K562 (cell line): ENCODE measurements at regions not wholly inside any gene's neighbourhood (a gene's known extent, or its start where the extent isn't known, plus 50 kb on each side); places are given as distances from the start of the nearest gene placed in this dataset.

Source experiments
- ATAC-seq: fragments of 200-7000 bp; cut with Tn5 transposase; 3 replicates; pipeline ENCODE4 v1.9.1; 2020; ENCODE audit warnings: moderate library complexity
- BruUV-seq: library from RNA; stranded (reverse); fragments of 400-500 nt; replicated peaks from 2 replicates; lab custom pipeline; 2021; lab: Mats Ljungman, UMichigan
- CTCF ChIA-PET: fragments of 300-600 bp; formaldehyde crosslinking; extraction: SDS; loops from one replicate; lab custom pipeline; 2021; ENCODE audit warnings: low intra/inter-chr PET ratio; lab: Yijun Ruan, JAX
- POLR2A ChIA-PET: fragments of 300-600, 350-650 bp; sonication (Branson Sonifier 250); formaldehyde crosslinking; extraction: SDS; loops from one replicate; lab custom pipeline; 2021; ENCODE audit warnings: antibody characterized with exemption, inconsistent platforms; lab: Yijun Ruan, JAX
- DNase-seq, 4 experiments: peaks; one replicate each; pipeline versions ENCODE4 v3.0.0 to v3.0.0-alpha.2; 2011 to 2018; ENCODE audit warnings: low spot score in 3 of 4, mixed read lengths in 3 of 4; ENCODE audit errors: extremely low read depth in 1 of 4
- FAIRE-seq: peaks from 2 replicates; lab custom pipeline; 2011; peaks lifted over from hg19 to GRCh38; lab: Jason Lieb, UNC
- H2AFZ ChIP-seq: 2 replicates; pipeline ENCODE4 v1.6.0; 2011; ENCODE audit warnings: low read depth, low read length, control low read depth, inconsistent platforms
- H3K27ac ChIP-seq: fragments of 200-600 bp; 3 replicates; pipeline ENCODE4 v1.8.0; 2011; ENCODE audit warnings: low read depth, mild to moderate bottlenecking, control low read depth, inconsistent platforms, low read length, moderate library complexity, mixed read lengths; ENCODE audit errors: extremely low read depth
- H3K27me3 ChIP-seq, 2 experiments: fragments of 300-600 bp in 1 of 2; 2 replicates in 1 of 2; 3 replicates in 1 of 2; pipeline versions ENCODE4 v1.6.0 to v1.8.0; 2011; ENCODE audit warnings: inconsistent platforms in 2 of 2, low read length in 2 of 2, mild to moderate bottlenecking in 1 of 2, mixed read lengths in 1 of 2, moderate library complexity in 1 of 2; ENCODE audit not compliant: control insufficient read depth in 2 of 2, insufficient read depth in 2 of 2
- H3K36me3 ChIP-seq: fragments of 300-600 bp; 3 replicates; pipeline ENCODE4 v1.8.0; 2011; ENCODE audit warnings: mild to moderate bottlenecking, low read length, inconsistent platforms; ENCODE audit not compliant: control insufficient read depth, insufficient read depth
- H3K4me1 ChIP-seq, 2 experiments: fragments of 200-600 bp in 1 of 2; replicated peaks in 1 of 2; 2 replicates in 1 of 2; 3 replicates in 1 of 2; pipeline versions ENCODE4 v1.5.1 to v1.8.0; 2011; ENCODE audit warnings: inconsistent platforms in 2 of 2, low read length in 2 of 2, mild to moderate bottlenecking in 1 of 2, mixed read lengths in 1 of 2, moderate library complexity in 1 of 2; ENCODE audit not compliant: control insufficient read depth in 2 of 2, insufficient read depth in 2 of 2
- H3K4me2 ChIP-seq: 2 replicates; pipeline ENCODE4 v1.6.1; 2011; ENCODE audit warnings: low read length, control low read depth, inconsistent platforms, mixed read lengths; ENCODE audit not compliant: insufficient read depth
- H3K4me3 ChIP-seq: fragments of 200-600 bp; sonication (generic), shearing (Covaris generic); 2 replicates; pipeline ENCODE4 v1.5.1; 2016; ENCODE audit warnings: control low read depth, inconsistent platforms
- H3K79me2 ChIP-seq: fragments of 200-600 bp; 3 replicates; pipeline ENCODE4 v1.8.0; 2011; ENCODE audit warnings: low read length, inconsistent platforms; ENCODE audit not compliant: control insufficient read depth, insufficient read depth
- H3K9ac ChIP-seq, 2 experiments: 2 replicates each; pipeline versions ENCODE4 v1.6.0 to v1.6.1; 2011; ENCODE audit warnings: low read depth in 2 of 2, low read length in 2 of 2, control low read depth in 1 of 2, inconsistent platforms in 1 of 2, mild to moderate bottlenecking in 1 of 2, mixed read lengths in 1 of 2; ENCODE audit not compliant: insufficient read depth in 1 of 2
- H3K9me1 ChIP-seq: one replicate; pipeline ENCODE4 v1.6.0; 2011; ENCODE audit warnings: inconsistent platforms, mild to moderate bottlenecking, low read length, moderate library complexity; ENCODE audit not compliant: control insufficient read depth, insufficient read depth
- H3K9me3 ChIP-seq: replicated peaks from 2 replicates; pipeline ENCODE4 v1.5.1; 2011; ENCODE audit warnings: low read depth, low read length, inconsistent platforms; ENCODE audit not compliant: control insufficient read depth, insufficient read depth
- H4K20me1 ChIP-seq: replicated peaks from 2 replicates; pipeline ENCODE4 v1.6.1; 2011; ENCODE audit warnings: low read length, inconsistent platforms, mixed read lengths; ENCODE audit not compliant: control insufficient read depth, insufficient read depth
- CEBPB ChIP-seq: fragments of 450-650 bp; IDR thresholded peaks from 2 replicates; pipeline ENCODE4 v1.6.1; 2016; ENCODE audit warnings: missing genetic modification characterization, missing compliant biosample characterization
- WGBS: fragments of 100-300 bp; shearing (Covaris generic); methylation state at CpG from one replicate; pipeline ENCODE4 v1.1.6; 2016; ENCODE audit warnings: low coverage, mixed read lengths; ENCODE audit not compliant: insufficient coverage; ENCODE audit errors: missing lambda C conversion rate; 5-methylcytosine and 5-hydroxymethylcytosine counted together
- in situ Hi-C: fragments of 300-500 bp; cut with MboI; formaldehyde crosslinking; loops from 4 replicates; pipeline ENCODE4 v1.15.0; 2018; ENCODE audit warnings: inconsistent platforms, mixed read lengths
- intact Hi-C: fragments of 100-400 bp; cut with micrococcal nuclease; formaldehyde crosslinking; loops from 2 replicates; pipeline ENCODE4 v1.14.2; 2022

DNA sequence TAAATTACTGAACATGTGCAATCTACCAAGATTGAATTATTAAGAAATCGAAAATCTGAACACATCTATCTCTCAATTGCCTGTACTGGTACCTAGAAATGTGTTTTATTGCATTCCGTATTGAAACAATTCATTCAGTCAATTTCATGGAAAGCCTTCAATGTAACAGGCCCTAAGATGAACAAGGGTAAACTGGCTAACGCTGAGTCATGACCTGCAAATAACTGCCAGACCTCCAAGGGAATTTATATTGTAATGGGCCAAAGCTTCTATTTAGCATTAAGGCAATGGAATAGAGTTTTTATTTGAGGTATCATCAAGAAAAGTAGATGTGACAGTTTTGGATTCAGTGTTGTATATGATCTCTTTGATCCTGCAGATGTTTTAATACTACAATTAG, 49.9 kb upstream of the CD36 start:
- DNase-seq, result no peak
- in situ Hi-C loops (no loop called here), intact Hi-C loops (no loop called here)
- FAIRE-seq, result no peak
- Histone ChIP-seq H3K4me2 (no peak overlapping the region), H2AFZ (no peak overlapping the region), H3K27ac (no peak overlapping the region), H3K27me3 (no peaks in the 10 kb centered on the region), H3K9me3 (no peaks in the 10 kb centered on the region), H3K4me3 (no peak overlapping the region), H3K4me1 (no peaks in the 10 kb centered on the region), H3K36me3 (no peaks in the 10 kb centered on the region), H3K9ac (no peak overlapping the region), H4K20me1 (no peaks in the 10 kb centered on the region), H3K9me1 (no peaks in the 10 kb centered on the region), H3K79me2 (no peaks in the 10 kb centered on the region)
- 0% methylated on average over 3 of the region's 3 CpGs for WGBS
- ATAC-seq, result no peak
- ChIA-PET POLR2A (no interaction called here), CTCF (no interaction called here)
- no peak for TF ChIP-seq CEBPB (tag)
- BruUV-seq, result no TSS peak
